HL-60 (cell line): ENCODE measurements at regions not wholly inside any gene's neighbourhood (a gene's known extent, or its start where the extent isn't known, plus 50 kb on each side); places are given as distances from the start of the nearest gene placed in this dataset.

ENCODE experiments used
- DNase-seq, 2 experiments: peaks; one replicate each; pipeline ENCODE4 v3.0.0-alpha.2; 2010 to 2020; ENCODE audit warnings: low read depth in 1 of 2, low spot score in 1 of 2
- H3K27ac ChIP-seq: fragments of 250-450 bp; sonication (Bioruptor Pico); replicated peaks from 2 replicates; pipeline ENCODE4 v1.5.1; 2020; ENCODE audit warnings: mild to moderate bottlenecking, moderate library complexity
- H3K27me3 ChIP-seq: fragments of 250-450 bp; sonication (Bioruptor Pico); 2 replicates; pipeline ENCODE4 v1.5.1; 2021; ENCODE audit warnings: mild to moderate bottlenecking, moderate library complexity; ENCODE audit not compliant: insufficient read depth, poor library complexity, severe bottlenecking
- H3K4me3 ChIP-seq: replicated peaks from 2 replicates; pipeline ENCODE4 v1.5.1; 2011; ENCODE audit warnings: mild to moderate bottlenecking, control low read depth, low read length; ENCODE audit not compliant: insufficient read depth
- CTCF ChIP-seq: IDR thresholded peaks from one replicate; pipeline ENCODE4 v1.5.1; 2011; ENCODE audit warnings: low read length, control low read depth, inconsistent platforms; ENCODE audit not compliant: insufficient read depth
- GABPA ChIP-seq: IDR thresholded peaks from 2 replicates; pipeline ENCODE4 v1.6.1; 2012; ENCODE audit warnings: low read depth
- POLR2AphosphoS5 ChIP-seq: IDR thresholded peaks from 2 replicates; pipeline ENCODE4 v1.6.1; 2012; ENCODE audit warnings: low read depth
- REST ChIP-seq: IDR thresholded peaks from 2 replicates; pipeline ENCODE4 v1.6.1; 2012; ENCODE audit warnings: low read depth; ENCODE audit not compliant: insufficient replicate concordance
- SPI1 ChIP-seq: IDR thresholded peaks from 2 replicates; pipeline ENCODE4 v1.6.1; 2012; ENCODE audit warnings: low read depth, mild to moderate bottlenecking, borderline replicate concordance

GRCh38 chr4:23401572-23401971 lies 488.3 kb downstream of the PPARGC1A start:
- Histone ChIP-seq H3K27me3 (no peaks in the 10 kb centered on the region), H3K4me3 (no peak overlapping the region), H3K27ac (no peak overlapping the region)
- DNase-seq: no peak
- TF ChIP-seq POLR2AphosphoS5: no peak
- TF ChIP-seq SPI1: no peak

- TF ChIP-seq GABPA (no peak), CTCF (no peak), REST (no peak), POLR2AphosphoS5 (no peak), SPI1 (no peak)
- Histone ChIP-seq H3K27ac (no peak overlapping the region), H3K4me3 (no peak overlapping the region), H3K27me3 (no peaks in the 10 kb centered on the region)
- no peak for DNase-seq
Observed at GRCh38 chr4:23392860-23393458, 496.9 kb downstream of the PPARGC1A start.

- Histone ChIP-seq H3K4me3 (no peak overlapping the region), H3K27ac (no peak overlapping the region), H3K27me3 (no peaks in the 10 kb centered on the region)
- TF ChIP-seq CTCF: no peak
- TF ChIP-seq POLR2AphosphoS5: no peak
- no peak for TF ChIP-seq REST
- TF ChIP-seq SPI1: no peak
- no peak for DNase-seq
Observed at GRCh38 chr4:23390246-23390645, 499.6 kb downstream of the PPARGC1A start.

- Histone ChIP-seq H3K4me3 (no peak overlapping the region), H3K27ac (no peak overlapping the region), H3K27me3 (no peaks in the 10 kb centered on the region)
- no peak for DNase-seq
- no peak for TF ChIP-seq REST
- no peak for TF ChIP-seq GABPA
- TF ChIP-seq POLR2AphosphoS5: no peak
- no peak for TF ChIP-seq SPI1
- TF ChIP-seq CTCF: no peak
Observed at GRCh38 chr4:23388699-23389395, 501.0 kb downstream of the PPARGC1A start.
